NCI-H345 (cell line): ENCODE measurements at regions not wholly inside any gene's neighbourhood (a gene's known extent, or its start where the extent isn't known, plus 50 kb on each side); places are given as distances from the start of the nearest gene placed in this dataset.
"Not testable (repeated sequence)": the region's sequence is repeated elsewhere in the genome, so short reads cannot be mapped to it uniquely, and the experiment has no call there.

ENCODE experiments used
- DNase-seq: peaks from one replicate; lab custom pipeline; 2025; lab: John Stamatoyannopoulos, UW

DNA sequence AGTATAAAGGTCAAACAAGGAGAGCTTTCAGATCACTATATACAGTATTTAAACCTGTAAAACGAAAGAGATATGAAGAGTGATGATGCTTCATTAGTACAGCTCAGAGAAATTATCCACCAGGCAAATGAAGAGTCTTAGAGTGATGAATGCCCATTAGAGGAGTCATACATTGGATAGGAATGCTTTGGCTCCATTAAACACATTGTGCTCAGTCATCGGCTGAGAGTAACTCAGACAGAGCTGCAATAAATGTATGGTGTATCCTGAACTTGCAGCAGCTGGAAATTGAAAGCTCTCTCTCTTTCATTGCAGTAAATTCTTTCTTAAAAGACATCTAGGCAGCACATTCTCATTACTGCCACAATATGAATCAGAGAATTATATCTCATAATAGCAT, 340.8 kb upstream of the SPHKAP start:
- DNase-seq: no peak

DNA sequence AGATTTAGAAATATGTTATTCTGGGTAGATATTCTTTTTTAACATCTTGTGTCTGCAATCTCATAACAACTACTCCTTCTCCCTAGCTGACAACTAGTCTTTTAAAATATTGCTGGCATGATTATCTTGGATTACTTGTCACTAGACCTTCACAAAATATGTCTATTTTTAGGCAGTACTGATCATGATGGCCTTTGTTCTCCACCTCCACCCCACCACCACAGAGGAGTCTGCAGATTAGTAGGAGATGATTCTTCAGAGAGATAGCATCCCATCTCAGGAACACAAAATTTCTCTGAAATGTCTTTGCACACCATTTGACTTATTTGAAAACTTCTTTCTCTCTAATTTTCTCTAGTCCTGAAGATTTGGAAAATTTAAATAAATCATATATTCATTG, 338.1 kb upstream of the SPHKAP start:
- no peak for DNase-seq

DNA sequence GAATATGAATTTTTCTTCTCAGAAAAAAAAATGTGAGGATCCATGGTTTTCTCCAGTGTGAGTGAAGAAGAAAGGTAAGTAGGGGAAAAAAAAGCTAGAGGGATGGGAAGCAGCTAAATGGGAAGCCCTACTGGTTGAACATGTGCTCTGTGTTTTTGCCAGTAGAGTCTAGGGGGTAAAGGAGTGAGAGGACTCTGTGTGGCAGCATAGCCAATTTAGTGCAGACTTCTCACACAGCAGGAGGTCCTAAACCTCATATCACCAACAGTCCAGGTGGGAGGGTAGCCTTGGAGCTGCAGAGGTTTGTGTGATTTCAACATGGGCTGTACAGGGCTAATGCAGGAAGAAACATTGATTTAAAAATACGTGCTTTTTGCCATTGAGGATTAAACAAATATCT, 334.5 kb upstream of the SPHKAP start:
- DNase-seq: peak; percentile 21

DNA sequence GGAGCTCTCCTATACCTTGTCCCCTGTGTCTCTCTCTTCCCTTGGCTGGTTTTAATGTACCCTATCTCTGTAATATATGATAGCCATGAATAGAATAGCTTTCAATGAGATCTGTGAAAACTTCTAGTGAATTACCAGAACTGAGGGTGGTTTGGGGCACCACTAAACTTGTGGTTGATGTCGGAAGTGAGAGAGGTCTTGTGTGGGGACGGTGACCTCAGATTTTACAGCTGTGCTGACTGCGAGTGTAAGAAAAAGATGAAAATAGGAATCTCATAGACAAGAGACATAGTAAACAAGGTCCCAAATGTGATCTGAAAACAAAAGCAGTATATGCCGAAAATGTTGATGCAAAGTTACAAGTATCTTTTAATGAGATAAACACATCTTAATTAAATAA, 332.0 kb upstream of the SPHKAP start:
- not testable (repeated sequence) for DNase-seq

DNA sequence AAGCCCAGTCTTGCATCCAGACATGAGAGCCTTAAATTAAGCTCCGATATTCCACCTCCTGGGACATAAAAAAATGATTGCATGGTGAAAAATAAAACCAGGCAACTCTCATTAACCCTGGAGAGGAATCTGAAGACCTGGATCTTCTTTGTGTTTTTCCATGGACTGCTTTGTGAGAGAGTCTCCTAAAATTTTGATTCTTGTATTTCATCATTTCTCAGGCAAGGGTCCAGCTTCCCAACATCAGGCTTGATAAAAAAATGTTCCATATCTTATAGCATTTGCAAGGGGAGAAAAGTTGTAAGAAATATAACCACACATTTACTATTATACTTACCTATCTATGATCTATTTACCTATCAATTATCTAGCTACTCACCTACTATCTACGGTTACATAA, 327.5 kb upstream of the SPHKAP start:
- DNase-seq: no peak

DNA sequence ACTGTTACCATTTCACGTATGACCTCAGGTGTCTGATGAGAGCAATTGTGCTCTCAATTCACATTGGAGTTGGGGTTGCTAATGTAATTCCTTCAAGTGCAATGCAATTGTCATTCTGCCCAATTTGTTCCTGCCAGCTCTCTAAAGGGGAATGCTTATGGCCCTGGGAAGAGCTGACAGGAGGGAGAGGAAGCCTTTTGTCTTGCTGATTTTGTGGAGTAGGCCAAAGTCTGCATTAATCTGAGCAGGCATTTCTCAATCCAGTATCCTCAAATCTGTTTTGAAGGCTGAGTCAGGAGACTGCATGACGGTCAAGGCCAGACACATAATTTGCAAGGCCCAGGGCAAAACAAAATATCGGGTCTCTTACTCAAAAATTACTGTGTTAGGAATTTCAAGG, 326.4 kb upstream of the SPHKAP start:
- peak; percentile 10 for DNase-seq

DNA sequence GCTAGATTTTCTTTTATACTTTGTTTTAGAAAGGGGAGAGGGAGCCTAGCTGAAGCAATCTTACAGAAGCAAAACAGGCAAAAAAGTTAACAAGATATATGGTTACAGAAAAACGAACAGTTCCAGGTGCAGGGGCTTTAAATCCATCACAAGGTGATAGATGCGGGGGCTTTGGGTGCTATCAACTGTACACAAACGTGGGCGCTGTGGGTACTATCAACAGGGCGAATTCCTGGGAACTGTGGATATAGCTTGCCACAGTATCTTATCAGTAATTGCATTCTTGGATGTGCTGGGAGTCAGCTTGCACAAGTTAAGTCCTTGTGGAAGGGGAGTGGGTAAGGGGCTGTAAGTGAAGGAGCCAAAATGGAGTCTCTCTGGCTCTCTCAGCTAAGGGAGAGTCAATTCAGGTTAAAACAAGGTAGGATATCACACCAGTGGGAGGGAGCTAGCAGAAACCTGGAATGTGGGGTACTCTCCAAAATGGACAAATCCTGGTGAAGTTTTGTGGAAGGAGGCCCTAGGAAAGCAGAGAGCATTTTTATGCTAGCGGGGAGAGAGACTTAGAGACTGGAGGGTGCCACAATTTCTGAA, 325.8 kb upstream of the SPHKAP start:
- no peak for DNase-seq

DNA sequence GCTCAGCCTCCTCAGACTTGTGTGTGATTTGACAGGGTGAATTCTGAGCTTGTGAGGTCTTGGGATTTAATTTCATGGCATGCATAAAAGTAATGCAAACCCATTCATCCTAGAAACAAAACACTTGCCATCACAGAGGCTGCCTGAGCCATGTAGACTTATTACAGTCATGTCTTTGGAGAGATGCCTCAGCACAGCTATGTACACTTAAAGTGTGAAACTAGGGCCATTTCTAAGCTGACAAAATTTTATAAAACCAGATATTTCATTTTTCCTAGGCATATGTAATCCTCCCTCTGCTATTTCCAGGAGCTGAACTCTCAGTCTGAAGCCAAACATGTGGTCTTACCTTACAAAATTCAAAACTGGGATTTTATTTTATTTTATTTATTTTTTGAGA, 322.2 kb upstream of the SPHKAP start:
- no peak for DNase-seq

DNA sequence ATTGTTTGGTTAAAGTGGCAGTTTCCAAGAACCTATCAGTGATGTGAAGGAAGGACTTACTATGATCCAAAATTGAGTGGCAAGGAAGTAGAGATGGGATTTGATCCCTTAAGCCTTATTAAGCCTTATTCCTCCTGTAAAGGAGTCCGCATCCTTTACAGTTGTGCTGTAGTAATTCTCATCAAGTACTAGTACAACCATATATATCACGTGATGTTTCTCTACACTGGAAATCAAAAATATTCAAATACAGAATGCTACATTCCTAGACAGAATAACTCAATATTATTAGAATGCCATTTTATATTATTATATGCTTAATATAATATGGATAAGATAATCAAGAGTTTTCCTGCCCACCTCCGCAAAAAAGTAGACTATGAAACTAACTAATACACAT, 312.4 kb upstream of the SPHKAP start:
- DNase-seq: no peak

DNA sequence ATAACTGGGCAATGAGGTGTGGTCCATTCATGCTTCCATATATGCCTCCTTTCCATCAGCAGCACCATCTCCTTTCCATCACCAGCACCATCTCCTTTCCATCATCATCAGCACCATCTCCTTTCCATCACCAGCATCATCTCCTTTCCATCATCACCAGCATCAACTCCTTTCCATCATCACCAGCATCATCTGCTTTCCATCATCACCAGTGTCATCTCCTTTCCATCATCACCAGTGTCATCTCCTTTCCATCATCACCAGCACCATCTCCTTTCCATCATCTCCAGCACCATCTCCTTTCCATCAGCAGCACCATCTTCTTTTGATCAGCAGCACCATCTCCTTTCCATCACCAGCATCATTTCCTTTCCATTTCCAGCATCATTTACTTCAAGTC, 297.5 kb upstream of the SPHKAP start:
- DNase-seq: no peak

DNA sequence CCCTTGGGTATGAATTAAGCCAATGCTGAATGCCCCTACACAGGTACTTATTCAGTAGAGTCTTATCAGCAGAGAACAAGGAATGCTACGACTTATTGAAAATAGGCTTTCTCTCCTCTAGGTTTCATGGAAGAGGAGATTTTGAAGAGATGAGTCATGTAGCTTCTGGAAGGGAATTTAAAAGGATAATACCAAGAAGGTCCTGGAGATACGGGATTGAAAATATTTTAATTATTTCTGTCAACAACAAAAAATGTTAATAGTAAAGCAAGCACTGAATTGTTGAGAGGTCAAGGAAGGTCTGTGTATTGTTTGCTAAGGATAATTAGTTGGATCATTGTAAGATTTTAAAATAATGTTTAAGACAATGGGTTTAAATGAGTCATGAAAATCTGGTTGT, 293.0 kb upstream of the SPHKAP start:
- no peak for DNase-seq

DNA sequence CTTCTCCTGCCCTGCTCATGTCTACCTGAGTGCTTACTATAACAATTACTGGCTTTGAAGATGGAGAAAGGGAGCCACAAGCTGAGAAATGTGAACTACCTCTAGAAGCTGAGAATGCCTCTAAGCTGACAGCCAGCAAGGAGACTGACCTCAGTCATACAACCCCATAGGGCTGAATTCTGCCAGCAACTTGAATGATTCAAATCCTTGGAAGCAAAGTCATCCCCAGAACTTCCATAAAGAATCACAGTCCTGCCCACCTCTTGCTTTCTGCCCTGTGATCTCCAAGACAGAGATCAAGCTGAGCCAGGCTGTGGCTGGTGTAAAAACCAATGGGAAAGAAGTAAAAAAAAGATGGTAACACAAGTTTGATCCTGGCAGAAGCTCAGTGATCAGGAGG, 288.2 kb upstream of the SPHKAP start:
- no peak for DNase-seq

DNA sequence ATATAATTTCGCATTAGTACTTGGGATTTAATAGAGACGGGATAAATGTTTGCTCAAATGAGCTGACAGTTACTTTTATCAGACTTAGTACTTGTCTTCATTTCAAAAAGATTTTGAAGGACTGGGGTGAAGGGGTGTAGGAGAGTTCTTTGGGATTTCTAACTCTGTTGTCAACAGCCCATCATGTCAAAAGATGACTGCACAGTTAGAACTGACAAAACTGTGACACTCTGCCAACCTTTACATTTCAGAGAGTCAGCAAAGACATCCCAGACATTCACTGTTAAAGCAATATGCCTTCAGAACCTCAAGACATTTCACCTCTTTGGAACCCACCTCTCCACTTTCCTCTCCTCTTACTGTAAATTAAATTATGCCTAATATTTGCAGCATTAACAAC, 285.4 kb upstream of the SPHKAP start:
- no peak for DNase-seq

DNA sequence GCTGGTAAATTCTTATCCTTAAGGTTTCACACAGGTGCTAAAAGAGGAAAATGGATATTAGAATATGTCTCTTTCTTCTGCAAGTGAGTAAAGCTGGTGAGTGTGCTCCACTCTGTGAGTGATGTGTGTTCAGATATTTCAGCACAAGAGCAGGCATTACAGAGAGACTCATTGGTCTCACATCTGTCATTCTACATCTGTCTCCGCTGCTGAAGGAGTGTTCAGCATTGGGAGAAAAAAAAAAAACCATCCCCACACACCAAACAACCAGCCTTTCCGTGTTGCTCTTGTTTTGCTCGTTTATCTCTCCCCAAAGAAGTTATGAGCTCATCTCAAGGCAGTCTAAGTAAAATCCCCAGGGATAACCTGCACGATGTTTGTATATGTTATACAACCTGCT, 283.9 kb upstream of the SPHKAP start:
- no peak for DNase-seq

DNA sequence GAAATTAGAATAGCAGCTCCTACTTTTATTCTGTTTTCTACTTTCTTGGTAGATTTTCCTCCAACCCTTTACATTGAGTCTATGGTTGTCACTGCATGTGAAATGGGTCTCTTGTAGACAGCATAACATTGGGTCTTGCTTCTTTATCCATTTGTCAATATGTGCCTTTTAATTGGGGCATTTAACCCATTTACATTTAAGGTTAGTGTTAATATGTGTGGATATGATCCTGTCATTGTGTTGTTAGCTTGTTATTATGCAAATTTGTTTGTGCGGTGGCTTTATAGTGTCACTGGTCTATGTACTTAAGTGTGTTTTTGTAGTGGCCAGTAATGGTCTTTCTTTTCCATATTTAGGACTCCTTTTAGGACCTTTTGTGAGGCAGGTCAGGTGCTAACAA, 276.9 kb upstream of the SPHKAP start:
- DNase-seq: no peak

DNA sequence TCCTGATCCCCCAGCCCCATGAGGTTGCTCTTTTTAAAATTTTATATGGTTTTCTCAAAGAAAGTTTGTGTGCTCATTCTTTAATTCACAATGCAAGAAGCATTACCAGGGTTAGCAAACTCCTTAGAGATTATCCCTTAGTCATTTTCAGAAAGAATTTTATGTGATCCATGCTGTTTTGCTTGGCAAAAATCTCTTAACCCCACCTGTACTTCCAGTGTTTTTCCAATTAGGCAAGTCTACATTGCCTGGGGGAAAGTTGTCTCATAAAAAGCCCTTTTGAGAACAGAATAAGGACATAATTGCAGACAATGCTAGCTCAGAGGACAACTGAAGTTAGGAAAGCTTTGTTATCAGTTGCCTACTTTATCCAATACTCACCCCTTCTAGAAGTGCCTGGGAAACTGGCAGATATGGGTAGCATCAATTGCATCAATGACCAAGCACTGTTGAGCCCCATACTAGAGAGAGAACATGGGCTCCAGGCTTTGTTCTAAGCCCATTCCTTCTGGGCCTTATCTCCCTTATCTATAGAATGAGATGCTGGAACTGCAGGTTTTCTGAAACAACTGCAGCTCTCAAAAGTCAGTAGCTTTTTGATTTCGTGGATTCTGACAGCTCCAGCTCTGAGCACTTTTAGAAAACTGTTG, 265.9 kb upstream of the SPHKAP start:
- peak; percentile 87 for DNase-seq

DNA sequence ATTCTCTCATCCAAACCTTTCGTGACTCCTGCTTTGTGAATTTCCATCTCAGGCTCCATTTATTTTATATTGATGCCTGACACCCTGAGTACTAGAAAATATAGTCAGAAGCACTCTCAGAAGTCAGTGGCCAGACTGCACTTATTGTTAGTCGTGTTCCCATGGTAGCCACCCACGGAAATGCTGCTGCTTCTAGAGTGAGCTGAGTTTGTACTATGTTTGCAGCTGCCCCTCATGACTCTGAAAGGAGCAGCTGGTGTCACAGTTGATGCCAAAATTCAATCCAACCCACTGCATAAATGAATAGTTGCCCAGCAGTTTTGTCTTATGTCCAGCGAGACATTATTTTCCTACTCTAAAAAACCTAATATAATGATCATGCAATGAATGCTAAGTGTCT, 265.2 kb upstream of the SPHKAP start:
- peak; percentile 99 for DNase-seq

DNA sequence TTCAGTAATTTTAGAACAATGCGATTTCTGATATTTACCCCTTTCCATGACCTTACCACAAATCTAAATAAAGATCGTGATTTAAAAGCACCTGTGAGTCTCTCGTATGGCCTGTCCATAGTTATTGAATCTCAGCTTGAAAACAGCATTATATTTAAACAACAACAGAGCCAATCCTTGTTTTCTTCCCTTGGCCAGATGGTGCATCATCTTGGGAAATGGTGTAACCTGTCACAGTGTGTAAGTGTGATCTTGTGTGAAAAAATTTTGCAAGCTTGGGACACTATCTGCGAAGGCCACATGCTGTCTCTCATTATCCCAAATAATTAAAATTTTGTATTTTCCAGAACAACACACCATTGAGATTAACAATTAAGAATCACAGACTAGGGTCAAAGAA, 262.7 kb upstream of the SPHKAP start:
- DNase-seq: no peak

DNA sequence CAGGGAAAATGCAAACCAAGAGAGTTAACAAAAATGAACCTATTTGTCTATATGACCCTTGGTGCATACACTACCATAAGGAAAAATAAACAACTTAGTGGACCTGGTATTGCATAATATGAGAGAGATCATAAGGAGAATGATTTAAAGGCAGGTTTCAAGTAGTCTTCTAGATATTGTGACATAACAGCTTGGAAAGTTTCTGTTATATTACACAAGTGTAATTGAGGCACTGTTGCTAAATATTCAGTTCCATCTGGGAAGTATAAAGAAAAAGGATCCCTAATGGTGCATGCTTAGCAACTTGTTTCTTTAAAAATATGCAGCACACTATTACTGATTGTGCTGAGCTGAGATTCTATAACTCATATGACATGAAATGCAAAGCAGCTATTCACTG, 252.2 kb upstream of the SPHKAP start:
- no peak for DNase-seq

DNA sequence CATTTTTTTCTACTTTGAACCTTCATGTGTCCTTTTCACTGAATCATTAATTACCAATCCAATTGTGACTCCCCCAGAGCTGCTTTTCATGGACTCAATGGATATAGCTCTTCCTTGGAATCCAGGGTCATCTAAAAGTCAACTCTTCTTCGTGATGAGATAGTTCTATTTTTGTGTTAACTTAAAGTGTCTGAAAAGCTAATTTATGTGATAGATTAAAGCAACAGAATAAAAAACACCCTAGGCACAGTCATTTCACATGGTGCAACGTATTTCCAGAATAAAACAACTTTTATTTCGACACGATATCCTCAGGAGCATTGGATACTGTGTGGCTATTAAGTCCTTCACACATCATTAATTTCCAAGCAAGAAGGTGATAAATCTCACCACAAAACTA, 250.6 kb upstream of the SPHKAP start:
- DNase-seq: no peak

DNA sequence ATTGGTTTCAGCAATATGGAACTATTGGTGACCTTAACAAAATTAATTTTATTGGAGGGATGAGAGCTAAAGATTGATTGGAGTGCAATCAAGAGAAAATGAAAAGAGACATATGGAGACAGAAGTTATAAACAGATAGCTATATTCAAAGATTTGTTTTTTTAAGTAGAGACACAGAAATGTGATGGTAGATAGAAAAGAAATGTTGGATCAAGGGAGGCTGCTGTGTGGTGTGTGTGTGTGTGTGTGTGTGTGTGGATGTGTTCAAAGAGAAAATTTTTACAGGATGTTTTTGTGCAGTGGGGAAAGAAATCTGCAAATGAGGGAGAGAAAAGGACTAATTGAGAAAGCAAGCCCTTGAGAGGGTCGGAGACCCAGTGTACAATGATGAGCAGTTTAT, 249.5 kb upstream of the SPHKAP start:
- no peak for DNase-seq

DNA sequence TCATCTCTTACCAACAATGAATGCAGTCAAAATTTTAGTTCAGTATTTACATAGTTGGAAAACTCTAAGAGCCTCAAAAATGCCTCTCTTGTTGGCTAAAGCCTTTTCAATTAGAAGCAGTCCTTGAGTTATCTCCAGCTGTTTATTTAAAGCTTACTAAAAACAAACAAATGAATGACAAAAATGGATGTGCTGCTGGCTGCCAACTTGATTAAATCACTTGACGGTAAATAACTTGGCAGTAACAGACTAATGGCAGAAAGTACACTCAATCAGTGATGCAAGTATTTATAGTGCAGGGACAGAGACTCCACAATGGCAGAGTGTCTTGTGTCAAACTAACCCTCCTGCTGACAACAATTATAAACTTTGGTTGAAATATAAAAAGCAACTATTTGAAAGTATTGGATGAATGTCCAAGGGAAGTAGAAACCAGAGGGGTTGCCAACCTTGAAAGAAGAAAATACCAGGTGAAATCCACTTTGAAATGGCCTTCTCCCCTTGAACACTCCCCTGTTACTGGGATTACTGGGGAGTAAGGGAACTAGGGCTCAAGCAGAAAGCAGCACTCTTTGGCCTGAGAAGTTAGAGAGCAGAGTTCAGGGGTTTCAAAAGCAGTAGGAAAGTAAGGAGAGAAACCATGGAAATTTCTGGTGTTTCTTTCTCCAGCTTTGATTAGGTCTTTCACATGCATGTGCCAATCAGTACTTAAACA, 245.2 kb upstream of the SPHKAP start:
- DNase-seq: peak; percentile 88

DNA sequence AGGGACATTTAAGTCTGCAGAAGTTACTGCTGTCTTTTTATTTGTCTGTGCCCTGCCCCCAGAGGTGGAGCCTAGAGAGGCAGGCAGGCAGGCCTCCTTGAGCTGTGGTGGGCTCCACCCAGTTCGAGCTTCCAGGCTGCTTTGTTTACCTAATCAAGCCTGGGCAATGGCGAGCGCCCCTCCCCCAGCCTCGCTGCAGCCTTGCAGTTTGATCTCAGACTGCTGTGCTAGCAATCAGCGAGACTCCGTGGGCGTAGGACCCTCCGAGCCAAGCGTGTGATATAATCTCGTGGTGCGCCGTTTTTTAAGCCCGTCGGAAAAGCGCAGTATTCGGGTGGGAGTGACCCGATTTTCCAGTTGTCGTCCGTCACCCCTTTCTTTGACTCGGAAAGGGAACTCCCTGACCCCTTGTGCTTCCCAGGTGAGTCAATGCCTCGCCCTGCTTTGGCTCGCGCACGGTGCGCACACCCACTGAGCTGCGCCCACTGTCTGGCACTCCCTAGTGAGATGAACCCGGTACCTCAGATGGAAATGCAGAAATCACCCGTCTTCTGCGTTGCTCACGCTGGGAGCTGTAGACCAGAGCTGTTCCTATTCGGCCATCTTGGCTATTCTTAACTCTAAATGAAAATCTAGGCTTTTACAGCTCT, 244.0 kb upstream of the SPHKAP start:
- DNase-seq: not testable (repeated sequence)
